Hematopoietic multipotent progenitor cell treated with erythropoietin and hydrocortisone succinate and interleukin-3 and kit ligand, for 6 days (in vitro differentiated cells): ENCODE measurements at regions not wholly inside any gene's neighbourhood (a gene's known extent, or its start where the extent isn't known, plus 50 kb on each side); places are given as distances from the start of the nearest gene placed in this dataset.

Source experiments
- DNase-seq: peaks from one replicate; pipeline ENCODE4 v3.0.0-alpha.2; 2015

DNA sequence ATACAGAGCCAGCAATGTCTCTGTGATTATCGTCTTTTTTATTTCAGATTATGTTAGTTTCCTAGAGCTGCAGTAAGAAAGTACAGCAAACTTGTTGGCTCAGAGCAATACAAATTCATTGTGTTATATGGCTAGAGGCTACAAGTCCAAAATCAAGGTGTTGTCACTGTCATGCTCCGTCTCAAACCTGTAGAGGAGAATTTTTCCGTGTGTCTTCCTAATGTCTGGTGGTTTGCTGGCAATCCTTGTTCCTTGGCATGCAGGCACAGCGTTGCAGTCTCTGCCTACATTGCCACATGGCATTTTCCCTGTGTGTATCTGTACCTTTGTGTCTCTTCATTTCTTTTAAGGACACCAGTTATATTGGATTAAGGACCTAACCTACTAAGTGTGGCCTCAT is 244.4 kb downstream of the LRRIQ3 start:
- no peak for DNase-seq

DNA sequence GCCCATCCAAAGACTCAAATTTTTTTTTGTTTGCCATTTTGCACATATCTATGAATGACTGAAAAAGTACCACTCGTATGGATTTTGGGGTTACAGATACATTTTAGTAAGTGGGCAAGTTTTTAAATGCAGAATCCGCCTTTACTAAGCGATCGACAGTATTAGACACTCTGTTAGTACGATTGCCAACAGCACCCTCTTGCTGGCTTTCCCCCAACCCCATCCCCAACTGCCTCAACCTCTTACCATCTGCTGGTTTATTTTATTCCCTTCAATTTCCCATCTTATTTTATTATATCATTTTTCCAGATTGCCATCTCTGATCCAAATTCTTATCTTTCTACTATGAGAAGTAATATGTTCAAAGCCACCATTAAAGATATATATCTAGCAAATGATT is 244.8 kb downstream of the LRRIQ3 start:
- DNase-seq = no peak

GRCh38 chr1:73948055-73948454 is 249.9 kb downstream of the LRRIQ3 start:
- no peak for DNase-seq

GRCh38 chr1:73947009-73947408 is 251.0 kb downstream of the LRRIQ3 start:
- no peak for DNase-seq

DNA sequence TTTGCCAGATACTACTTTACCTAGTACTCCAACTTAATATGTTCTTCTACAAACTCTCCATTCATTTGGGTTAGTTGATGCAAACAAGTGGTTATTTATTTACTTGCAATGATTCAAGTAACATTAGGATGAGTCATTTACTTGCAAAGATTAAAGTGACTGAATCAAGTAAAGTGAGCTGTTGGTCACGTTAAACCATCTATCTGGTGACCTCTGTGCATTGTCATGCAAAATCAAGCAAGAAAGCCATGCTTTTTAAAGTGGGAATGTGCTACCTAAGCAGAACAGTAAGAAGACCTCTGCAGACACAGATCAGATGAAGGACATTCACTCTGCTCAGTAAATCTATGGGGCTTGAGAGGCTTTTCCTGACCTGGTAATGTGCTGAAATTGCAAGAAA is 254.7 kb downstream of the LRRIQ3 start:
- no peak for DNase-seq

- no peak for DNase-seq
Observed at GRCh38 chr1:73930293-73930692, 267.7 kb downstream of the LRRIQ3 start.

DNA sequence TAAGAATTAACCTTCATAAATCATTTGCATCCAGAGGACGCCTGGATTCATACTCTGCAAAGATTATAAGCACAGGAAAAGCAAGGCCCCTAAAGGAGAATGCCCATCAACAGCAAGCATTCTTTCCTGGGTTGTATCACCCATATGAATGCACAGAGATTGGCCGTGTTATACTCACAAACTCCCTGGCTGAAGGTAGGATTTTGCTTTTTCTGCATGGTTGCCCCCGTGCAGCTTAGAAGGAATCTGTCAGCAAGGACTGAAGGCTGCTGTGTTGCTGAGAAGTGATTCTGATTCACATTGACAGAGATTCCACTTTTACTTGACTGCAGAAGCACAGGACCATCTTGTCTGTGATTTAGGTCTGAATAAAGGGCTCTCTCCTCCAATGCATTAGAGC is 283.0 kb downstream of the LRRIQ3 start:
- DNase-seq = no peak

DNA sequence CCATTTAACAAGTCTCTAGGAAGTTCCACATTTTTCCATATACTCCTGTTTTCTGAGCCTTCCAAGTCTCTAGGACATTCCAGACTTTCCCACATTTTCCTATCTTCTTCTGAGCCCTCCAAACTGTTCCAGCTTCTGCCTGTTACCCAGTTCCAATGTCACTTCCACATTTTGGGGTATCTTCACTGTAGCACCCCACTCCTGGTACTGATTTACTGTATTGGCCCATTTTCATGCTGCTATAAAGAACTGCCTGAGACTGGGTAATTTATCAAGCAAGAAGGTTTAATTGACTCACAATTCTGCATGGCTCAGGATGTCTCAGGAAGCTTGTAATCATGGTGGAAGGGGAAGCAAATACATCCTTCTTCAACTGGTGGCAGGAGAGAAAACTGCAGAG is 285.0 kb downstream of the LRRIQ3 start:
- DNase-seq = no peak

DNA sequence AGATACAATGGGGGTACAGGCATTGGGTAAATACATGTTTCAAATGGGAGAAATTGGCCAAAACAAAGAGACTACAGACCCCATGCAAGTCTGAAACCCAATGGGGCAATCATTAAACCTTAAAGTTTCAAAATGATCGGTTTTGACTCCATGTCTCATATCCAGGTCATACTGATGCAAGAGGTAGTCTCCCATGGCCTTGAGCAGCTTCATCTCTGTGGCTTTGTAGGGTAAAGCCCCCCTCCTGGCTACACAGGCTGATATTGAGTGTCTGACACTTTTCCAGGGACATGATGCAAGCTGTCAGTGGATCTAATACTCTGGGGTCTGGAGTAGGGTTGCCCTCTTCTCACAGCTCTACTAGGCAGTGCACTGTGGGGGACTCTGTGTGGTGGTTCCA is 286.1 kb downstream of the LRRIQ3 start:
- DNase-seq = no peak

GRCh38 chr1:73910466-73910865 is 287.5 kb downstream of the LRRIQ3 start:
- no peak for DNase-seq

DNA sequence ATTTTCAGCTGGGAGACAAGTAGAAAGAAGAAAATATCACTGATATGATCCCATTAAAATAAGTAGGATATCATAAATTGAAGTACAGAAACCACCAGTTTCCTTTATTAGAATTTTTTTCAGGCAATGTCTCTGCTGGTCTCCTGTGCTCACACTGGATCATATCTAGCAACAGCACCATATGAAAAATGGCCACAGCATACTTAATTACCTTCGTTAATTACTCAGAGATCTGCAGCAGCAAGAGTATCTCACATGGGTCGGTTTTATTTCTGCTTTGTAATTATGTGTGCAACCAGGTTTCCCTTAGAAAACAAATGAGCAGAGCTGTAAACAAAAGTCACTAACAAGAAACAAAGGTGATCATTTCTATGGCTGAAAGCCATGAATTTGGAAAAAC is 287.9 kb downstream of the LRRIQ3 start:
- no peak for DNase-seq

- DNase-seq = no peak
Observed at GRCh38 chr1:73909043-73909562, 288.9 kb downstream of the LRRIQ3 start.

- DNase-seq = no peak
Observed at GRCh38 chr1:73907051-73907450, 290.9 kb downstream of the LRRIQ3 start.

GRCh38 chr1:73903092-73903491 is 294.9 kb downstream of the LRRIQ3 start:
- DNase-seq = no peak

GRCh38 chr1:73901738-73902137 is 296.2 kb downstream of the LRRIQ3 start:
- no peak for DNase-seq

DNA sequence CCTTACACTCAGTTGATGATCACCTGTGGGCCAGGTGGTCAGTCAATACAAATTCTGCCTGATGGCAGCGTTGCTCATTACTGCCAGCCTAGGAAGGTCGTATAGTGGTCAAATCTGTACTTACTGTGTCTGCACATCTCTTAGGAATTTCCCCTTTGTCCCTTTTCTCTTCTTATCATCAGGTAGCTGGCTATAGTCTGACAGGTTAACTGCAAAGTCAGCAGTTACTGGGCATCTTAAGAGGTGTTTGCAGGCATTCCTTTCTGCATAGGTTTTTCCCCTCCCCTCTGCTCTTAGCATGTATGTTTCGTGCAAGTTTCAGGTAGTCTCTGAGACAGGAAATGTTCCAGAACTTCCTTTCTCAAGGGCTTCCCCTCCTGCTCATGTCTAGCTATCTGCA is 298.7 kb downstream of the LRRIQ3 start:
- no peak for DNase-seq

DNA sequence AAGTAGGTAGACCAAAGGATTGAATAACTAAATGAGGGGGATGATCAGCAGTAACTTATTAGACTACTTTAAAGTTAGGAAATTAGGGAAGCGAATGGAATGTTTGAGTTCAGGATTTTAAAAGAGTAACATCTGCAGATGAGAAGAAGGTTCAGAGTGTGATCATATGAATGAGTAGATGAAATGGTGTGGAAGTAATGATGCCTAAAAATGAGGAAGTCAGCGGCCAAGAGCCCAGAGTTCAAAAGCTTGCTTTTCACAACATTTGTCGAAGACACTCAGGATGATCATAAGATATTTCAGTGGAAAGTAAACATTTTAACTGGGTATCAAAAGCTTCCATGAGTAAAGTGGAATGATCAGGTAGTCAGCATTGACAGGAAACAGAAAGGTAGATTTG is 299.4 kb downstream of the LRRIQ3 start:
- DNase-seq = no peak

GRCh38 chr1:73887412-73887811 is 310.6 kb downstream of the LRRIQ3 start:
- DNase-seq = no peak

DNA sequence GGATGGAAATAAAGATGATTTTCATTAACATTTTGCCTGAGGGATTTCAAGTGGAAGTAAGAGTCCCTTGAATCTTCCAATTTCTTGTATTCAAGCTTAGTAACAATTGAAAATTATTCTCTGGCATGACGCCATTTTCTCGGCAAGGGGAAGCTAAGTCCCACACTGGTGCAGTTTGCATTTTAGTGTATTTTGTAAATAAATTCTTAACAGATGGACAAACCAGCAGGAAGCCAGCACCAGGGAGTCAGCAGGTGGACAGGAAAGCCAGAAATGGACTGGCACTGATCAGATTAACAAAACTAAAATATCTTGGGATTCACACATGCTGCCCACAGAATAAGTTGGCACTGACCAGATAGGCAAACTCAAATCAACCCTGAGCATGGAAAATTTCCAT is 311.3 kb downstream of the LRRIQ3 start:
- no peak for DNase-seq

DNA sequence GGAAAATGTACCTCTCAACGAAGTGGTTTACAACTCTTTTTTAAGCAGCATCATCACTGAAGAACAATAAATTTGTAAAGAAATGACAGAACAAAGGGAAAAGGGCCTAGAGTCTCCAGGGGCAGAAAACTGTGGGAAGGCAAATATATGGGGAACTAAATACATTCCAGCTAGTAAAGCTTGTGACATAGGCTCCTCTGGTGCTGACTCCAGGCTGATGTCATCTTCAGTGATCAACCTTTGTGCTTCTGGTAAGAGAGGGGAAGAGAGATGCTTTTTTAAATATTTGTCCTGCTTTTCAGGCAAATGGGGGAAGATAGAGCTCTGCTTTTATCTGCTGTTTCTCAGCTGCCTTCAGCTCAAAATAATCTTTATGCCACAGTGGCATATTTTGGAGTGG is 323.2 kb downstream of the LRRIQ3 start:
- no peak for DNase-seq

DNA sequence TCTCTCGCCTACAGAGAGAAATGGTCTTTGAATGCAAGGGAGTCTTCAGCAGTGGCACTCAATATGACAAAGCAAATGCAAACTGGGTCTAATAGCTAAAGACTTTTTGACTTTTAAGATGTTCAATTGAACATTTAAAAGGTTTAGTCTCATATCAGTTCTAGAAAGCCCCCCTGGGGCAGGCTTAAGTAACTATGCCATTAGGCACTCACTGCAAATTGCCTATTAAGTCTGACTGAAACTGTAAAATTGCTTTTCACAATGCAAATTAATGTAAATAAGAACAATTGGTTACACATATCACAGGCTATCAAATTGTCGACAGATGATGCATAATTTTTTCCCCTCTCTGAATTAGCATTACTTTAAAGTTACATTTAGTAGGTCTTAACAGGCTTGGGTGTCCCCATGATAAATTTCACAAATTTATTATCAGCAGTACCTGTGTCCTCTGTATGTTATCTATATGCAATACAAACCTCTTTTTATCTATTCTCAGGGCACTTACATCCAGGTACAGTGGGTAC is 329.1 kb downstream of the LRRIQ3 start:
- no peak for DNase-seq

DNA sequence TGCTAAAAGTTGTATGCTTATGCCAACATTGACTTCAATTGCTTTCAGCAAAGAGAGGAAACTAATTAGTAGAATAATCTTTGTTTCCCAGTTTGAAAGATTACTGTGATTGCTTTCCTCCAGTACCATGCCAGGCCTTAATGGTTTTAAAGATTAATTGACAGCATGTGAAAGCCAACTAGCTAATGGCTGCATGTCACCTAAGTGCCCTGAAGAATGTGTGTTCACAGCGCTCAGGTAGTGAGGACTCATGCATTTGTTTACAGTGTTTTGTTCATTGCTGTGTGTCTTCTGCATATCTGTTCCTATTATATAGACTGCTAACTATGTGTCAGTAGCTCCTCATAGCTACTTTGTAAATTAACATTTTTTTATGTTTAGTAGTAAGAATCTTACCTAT is 335.6 kb downstream of the LRRIQ3 start:
- no peak for DNase-seq

DNA sequence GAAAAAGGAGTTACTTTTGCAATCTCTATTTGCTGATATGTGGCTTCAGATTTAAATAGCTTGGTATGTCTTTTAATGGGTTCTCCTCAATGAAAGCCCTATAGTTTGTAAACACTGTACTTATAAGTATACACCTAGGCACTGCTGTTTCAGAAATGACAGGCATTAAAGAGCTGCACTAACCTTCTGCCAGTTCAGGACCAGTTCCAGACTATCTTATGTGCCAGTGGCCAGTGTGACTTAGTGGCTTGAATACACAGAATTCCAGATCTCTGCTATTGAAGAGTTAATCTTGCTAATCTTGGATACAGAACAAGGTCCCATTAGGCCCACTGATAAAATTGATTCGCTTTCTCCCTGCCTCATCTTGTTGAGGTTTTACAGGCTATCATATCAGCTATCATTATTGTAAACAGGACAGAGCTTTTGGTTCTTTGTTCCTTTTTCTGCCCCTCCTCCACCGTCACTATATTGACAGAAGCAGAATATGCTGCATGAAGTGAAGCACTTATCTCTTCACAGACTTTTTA is 337.5 kb downstream of the LRRIQ3 start:
- no peak for DNase-seq

- no peak for DNase-seq
Observed at GRCh38 chr1:73859227-73859626, 338.7 kb downstream of the LRRIQ3 start.

- DNase-seq = no peak
Observed at GRCh38 chr1:73854527-73854926, 343.4 kb downstream of the LRRIQ3 start.

DNA sequence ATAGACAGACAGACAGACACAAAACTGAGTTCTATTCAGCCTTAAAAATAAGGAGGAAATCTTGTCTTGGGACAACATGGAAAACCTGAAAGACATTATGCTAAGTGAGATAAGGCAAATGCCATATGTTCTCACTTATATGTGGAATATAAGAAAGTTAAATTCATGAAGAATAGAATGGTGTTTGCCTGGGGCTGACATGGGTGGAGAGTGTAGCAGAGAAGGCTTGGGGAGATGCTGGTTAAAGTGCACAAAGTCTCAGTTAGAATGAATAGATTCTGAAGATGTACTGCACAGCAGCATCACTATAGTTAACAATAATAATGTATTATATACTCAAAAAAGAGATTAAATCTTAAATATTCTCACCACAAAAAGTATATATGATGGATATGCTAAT is 355.5 kb downstream of the LRRIQ3 start:
- DNase-seq = no peak
